ENCODE measurements at regions not wholly inside any gene's neighbourhood (a gene's known extent, or its start where the extent isn't known, plus 50 kb on each side); places are given as distances from the start of the nearest gene placed in this dataset.

- Histone ChIP-seq H3K27me3 (peaks cover 2% of the 10 kb centered on the region), H3K4me3 (no peak overlapping the region)
- no peak for DNase-seq (ENCODE audit: low read depth in 1 of 2, low spot score in 1 of 2)
Observed at GRCh38 chr4:128720270-128720669, 89.2 kb upstream of the JADE1 start.

GRCh38 chr4:128718768-128719167, 90.7 kb upstream of the JADE1 start:
- Histone ChIP-seq H3K27ac (no peak overlapping the region), H3K27me3 (peaks cover 2% of the 10 kb centered on the region), H3K9me3 (ENCODE audit: low read depth) (no peaks in the 10 kb centered on the region), H3K36me3 (no peaks in the 10 kb centered on the region), H3K4me1 (ENCODE audit: low read depth) (no peaks in the 10 kb centered on the region), H3K4me3 (no peak overlapping the region)
- TF ChIP-seq, protein P1, sequence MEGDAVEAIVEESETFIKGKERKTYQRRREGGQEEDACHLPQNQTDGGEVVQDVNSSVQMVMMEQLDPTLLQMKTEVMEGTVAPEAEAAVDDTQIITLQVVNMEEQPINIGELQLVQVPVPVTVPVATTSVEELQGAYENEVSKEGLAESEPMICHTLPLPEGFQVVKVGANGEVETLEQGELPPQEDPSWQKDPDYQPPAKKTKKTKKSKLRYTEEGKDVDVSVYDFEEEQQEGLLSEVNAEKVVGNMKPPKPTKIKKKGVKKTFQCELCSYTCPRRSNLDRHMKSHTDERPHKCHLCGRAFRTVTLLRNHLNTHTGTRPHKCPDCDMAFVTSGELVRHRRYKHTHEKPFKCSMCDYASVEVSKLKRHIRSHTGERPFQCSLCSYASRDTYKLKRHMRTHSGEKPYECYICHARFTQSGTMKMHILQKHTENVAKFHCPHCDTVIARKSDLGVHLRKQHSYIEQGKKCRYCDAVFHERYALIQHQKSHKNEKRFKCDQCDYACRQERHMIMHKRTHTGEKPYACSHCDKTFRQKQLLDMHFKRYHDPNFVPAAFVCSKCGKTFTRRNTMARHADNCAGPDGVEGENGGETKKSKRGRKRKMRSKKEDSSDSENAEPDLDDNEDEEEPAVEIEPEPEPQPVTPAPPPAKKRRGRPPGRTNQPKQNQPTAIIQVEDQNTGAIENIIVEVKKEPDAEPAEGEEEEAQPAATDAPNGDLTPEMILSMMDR (IDR thresholded peaks at IDR 0.05; ENCODE audit: low read depth, low read length): no peak
- DNase-seq (ENCODE audit: low read depth in 1 of 2, low spot score in 1 of 2): peak in 1 of 2 donors; percentile 26

More at GRCh38 chr4:128720270-128720669, 89.2 kb upstream of the JADE1 start:
- TF ChIP-seq, protein P1 (IDR thresholded peaks at IDR 0.05; ENCODE audit: low read depth, low read length): no peak
- no peaks in the 10 kb centered on the region for H3K36me3 ChIP-seq
- no peaks in the 10 kb centered on the region for H3K4me1 ChIP-seq (ENCODE audit: low read depth)
- H3K9me3 ChIP-seq (ENCODE audit: low read depth): no peaks in the 10 kb centered on the region
- no peak overlapping the region for H3K27ac ChIP-seq

GRCh38 chr4:128716338-128716737, 93.2 kb upstream of the JADE1 start:
- Histone ChIP-seq H3K4me1 (ENCODE audit: low read depth) (no peaks in the 10 kb centered on the region), H3K4me3 (no peak overlapping the region), H3K27me3 (peaks cover 2% of the 10 kb centered on the region), H3K27ac (no peak overlapping the region), H3K9me3 (ENCODE audit: low read depth) (no peaks in the 10 kb centered on the region), H3K36me3 (no peaks in the 10 kb centered on the region)
- TF ChIP-seq, protein P1 (IDR thresholded peaks at IDR 0.05; ENCODE audit: low read depth, low read length): no peak
- DNase-seq (ENCODE audit: low read depth in 1 of 2, low spot score in 1 of 2): no peak

GRCh38 chr4:128715616-128716015, 93.9 kb upstream of the JADE1 start:
- Histone ChIP-seq H3K27ac (no peak overlapping the region), H3K27me3 (peaks cover 2% of the 10 kb centered on the region), H3K9me3 (ENCODE audit: low read depth) (no peaks in the 10 kb centered on the region), H3K4me1 (ENCODE audit: low read depth) (no peaks in the 10 kb centered on the region), H3K4me3 (no peak overlapping the region), H3K36me3 (no peaks in the 10 kb centered on the region)
- TF ChIP-seq, protein P1 (IDR thresholded peaks at IDR 0.05; ENCODE audit: low read depth, low read length): no peak
- peak in 1 of 2 donors; percentile 47 for DNase-seq (ENCODE audit: low read depth in 1 of 2, low spot score in 1 of 2)

DNA sequence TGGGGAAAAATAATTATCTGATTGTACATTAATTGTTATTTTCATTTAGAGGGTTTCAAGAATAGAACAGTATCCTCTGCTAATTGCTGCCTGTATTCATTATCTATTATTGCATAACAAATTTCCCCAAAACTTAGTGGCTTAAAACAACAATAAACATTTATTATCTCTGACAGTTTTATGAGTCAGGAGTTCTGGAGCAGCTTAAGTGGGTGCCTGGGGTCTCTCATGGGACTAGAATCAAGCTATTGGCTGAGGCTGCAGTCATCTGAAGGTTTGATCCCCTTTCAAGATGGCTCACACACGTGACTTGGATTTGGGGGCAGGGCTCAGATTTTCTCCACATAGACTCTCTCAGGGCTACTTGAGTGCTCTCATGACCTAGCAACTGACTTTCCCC, 98.1 kb upstream of the JADE1 start:
- no peaks in the 10 kb centered on the region for H3K4me1 ChIP-seq (ENCODE audit: low read depth)
- TF ChIP-seq, protein P1 (IDR thresholded peaks at IDR 0.05; ENCODE audit: low read depth, low read length): no peak
- H3K27ac ChIP-seq: no peak overlapping the region
- no peak overlapping the region for H3K4me3 ChIP-seq
- peak in 1 of 2 donors; percentile 20 for DNase-seq (ENCODE audit: low read depth in 1 of 2, low spot score in 1 of 2)
- peaks cover 2% of the 10 kb centered on the region for H3K27me3 ChIP-seq
- H3K9me3 ChIP-seq (ENCODE audit: low read depth): no peaks in the 10 kb centered on the region
- no peaks in the 10 kb centered on the region for H3K36me3 ChIP-seq

DNA sequence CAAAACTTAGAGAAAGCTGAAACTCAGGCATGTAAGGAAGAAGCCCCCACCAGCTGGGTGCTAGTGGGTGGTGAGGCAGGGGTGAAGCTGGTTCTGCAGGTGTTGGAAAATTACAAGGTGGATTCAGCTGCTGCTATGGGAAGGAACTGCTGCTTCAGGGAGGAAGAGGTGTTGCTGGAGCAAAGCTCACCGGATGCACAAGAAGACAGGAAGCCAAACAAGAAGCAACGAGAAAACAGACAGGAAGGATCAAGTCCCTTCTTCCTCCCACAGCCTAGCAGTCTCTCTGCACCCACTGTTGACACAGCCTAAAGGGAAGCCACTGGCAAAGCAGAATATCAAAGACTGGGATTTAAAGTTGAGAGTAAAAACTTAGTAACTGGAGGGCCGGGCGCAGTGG, 100.2 kb upstream of the JADE1 start:
- Histone ChIP-seq H3K4me1 (ENCODE audit: low read depth) (no peaks in the 10 kb centered on the region), H3K27ac (no peak overlapping the region), H3K4me3 (no peak overlapping the region), H3K36me3 (no peaks in the 10 kb centered on the region), H3K9me3 (ENCODE audit: low read depth) (no peaks in the 10 kb centered on the region), H3K27me3 (no peaks in the 10 kb centered on the region)
- no peak for DNase-seq (ENCODE audit: low read depth in 1 of 2, low spot score in 1 of 2)
- TF ChIP-seq, protein P1 (IDR thresholded peaks at IDR 0.05; ENCODE audit: low read depth, low read length): no peak
